AG10803 (cell line): ENCODE measurements at regions not wholly inside any gene's neighbourhood (a gene's known extent, or its start where the extent isn't known, plus 50 kb on each side); places are given as distances from the start of the nearest gene placed in this dataset.
A peak's percentile ranks its signal among the peaks of the same experiment; 100 is the strongest.

Source experiments
- DNase-seq: peaks from one replicate; pipeline ENCODE4 v3.0.0; 2010; ENCODE audit warnings: low read depth
- H3K4me3 ChIP-seq: 2 replicates; pipeline ENCODE4 v1.5.1; 2011; ENCODE audit warnings: mild to moderate bottlenecking, low read length, control low read depth
- CTCF ChIP-seq: conservative IDR thresholded peaks from 2 replicates; pipeline ENCODE4 v1.5.1; 2011; ENCODE audit warnings: mild to moderate bottlenecking, low read length, control low read depth, inconsistent platforms

- H3K4me3 ChIP-seq = no peak overlapping the region
- no peak for TF ChIP-seq CTCF
- peak; percentile 90 for DNase-seq
Observed at GRCh38 chr7:115678086-115678982, 352.2 kb downstream of the TFEC start.

- no peak overlapping the region for H3K4me3 ChIP-seq
- no peak for DNase-seq
- no peak for TF ChIP-seq CTCF
Observed at GRCh38 chr7:115676707-115677106, 353.9 kb downstream of the TFEC start.

- peak; percentile 23; the same call in 1 of the 2 replicates for TF ChIP-seq CTCF
- DNase-seq = peak; percentile 45
- H3K4me3 ChIP-seq = no peak overlapping the region
Observed at GRCh38 chr7:115676080-115676479, 354.5 kb downstream of the TFEC start.

GRCh38 chr7:115674467-115675024 lies 356.0 kb downstream of the TFEC start:
- DNase-seq = no peak
- no peak for TF ChIP-seq CTCF
- H3K4me3 ChIP-seq = no peak overlapping the region

GRCh38 chr7:115672024-115672423 lies 358.5 kb downstream of the TFEC start:
- no peak for TF ChIP-seq CTCF
- DNase-seq = peak; percentile 55
- no peak overlapping the region for H3K4me3 ChIP-seq

- no peak overlapping the region for H3K4me3 ChIP-seq
- no peak for DNase-seq
- TF ChIP-seq CTCF = no peak
Observed at GRCh38 chr7:115662676-115663075, 367.9 kb downstream of the TFEC start.

- no peak overlapping the region for H3K4me3 ChIP-seq
- TF ChIP-seq CTCF = no peak
Observed at GRCh38 chr7:115662120-115662519, 368.4 kb downstream of the TFEC start.

More at GRCh38 chr7:115662120-115662519, 368.4 kb downstream of the TFEC start:
- peak; percentile 17 for DNase-seq
